Fibroblast of villous mesenchyme (primary cell): ENCODE measurements at regions not wholly inside any gene's neighbourhood (a gene's known extent, or its start where the extent isn't known, plus 50 kb on each side); places are given as distances from the start of the nearest gene placed in this dataset.

Experiments used
- DNase-seq: peaks from one replicate; pipeline ENCODE4 v3.0.0-alpha.2; 2010; ENCODE audit warnings: low read depth
- H3K4me3 ChIP-seq: 2 replicates; pipeline ENCODE4 v1.5.1; 2011; ENCODE audit warnings: low read depth, mild to moderate bottlenecking, low read length
- CTCF ChIP-seq: IDR thresholded peaks from 2 replicates; pipeline ENCODE4 v1.5.1; 2012; ENCODE audit warnings: low read depth, mild to moderate bottlenecking, low read length; ENCODE audit not compliant: insufficient read depth

DNA sequence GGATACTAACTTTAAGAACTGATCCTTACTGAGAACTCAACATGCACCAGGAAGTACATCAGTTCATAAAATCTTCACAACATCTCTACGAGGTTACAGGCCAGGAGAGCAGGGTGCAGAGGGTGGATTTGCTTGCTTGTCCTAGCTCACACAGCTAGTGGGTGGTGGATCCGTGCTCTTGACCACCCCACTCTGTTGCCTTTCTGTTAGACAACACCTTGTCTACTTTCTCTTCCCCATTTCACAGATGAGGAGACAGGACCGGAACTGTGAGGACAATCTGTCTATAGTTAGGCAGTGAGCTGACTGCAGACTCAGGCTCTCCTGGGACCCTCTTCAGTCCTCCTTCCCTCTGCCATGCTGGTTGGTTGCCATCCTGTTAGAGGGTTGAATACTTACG, 221.7 kb upstream of the TLE3 start:
- DNase-seq = no peak
- H3K4me3 ChIP-seq = no peak overlapping the region
- TF ChIP-seq CTCF = no peak

- DNase-seq = peak; percentile 96
- H3K4me3 ChIP-seq = no peak overlapping the region
- TF ChIP-seq CTCF = no peak
These were observed 221.1 kb upstream of the TLE3 start for GRCh38 chr15:70318594-70319465.

GRCh38 chr15:70316059-70316600, 218.4 kb upstream of the TLE3 start:
- no peak overlapping the region for H3K4me3 ChIP-seq
- DNase-seq = no peak
- TF ChIP-seq CTCF = no peak

GRCh38 chr15:70315431-70315830, 217.7 kb upstream of the TLE3 start:
- DNase-seq = no peak
- TF ChIP-seq CTCF = no peak

GRCh38 chr15:70314688-70315087, 217.0 kb upstream of the TLE3 start:
- DNase-seq = no peak
- no peak overlapping the region for H3K4me3 ChIP-seq
- TF ChIP-seq CTCF = no peak

More at GRCh38 chr15:70315431-70315830, 217.7 kb upstream of the TLE3 start:
- no peak overlapping the region for H3K4me3 ChIP-seq

DNA sequence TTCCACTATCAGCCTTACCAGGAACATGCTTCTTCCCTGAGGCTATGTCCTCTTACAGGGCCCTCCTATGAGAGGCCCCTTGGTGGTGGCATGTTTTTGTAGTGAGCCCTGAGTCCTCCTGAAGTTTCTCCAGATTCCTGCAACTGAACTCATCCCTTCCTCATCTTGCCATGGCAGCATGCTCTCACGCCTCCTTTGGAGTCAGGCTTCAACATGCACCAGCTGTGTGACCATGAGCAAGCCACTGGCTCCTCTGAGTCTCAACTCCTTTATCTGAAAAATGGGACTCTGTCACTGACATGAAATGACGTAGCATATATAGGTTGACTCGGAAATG, 216.3 kb upstream of the TLE3 start:
- no peak for TF ChIP-seq CTCF
- H3K4me3 ChIP-seq = no peak overlapping the region
- DNase-seq = no peak
